ENCODE measurements at regions not wholly inside any gene's neighbourhood (a gene's known extent, or its start where the extent isn't known, plus 50 kb on each side); places are given as distances from the start of the nearest gene placed in this dataset.

GRCh38 chr3:72001758-72002157 lies 216.8 kb upstream of the PROK2 start:
- no CpG with 5 or more reads among the region's 3 CpGs for WGBS (ENCODE audit: extremely low coverage, insufficient coverage, low lambda C conversion rate)
- Histone ChIP-seq H3K23ac (ENCODE audit: low read length) (no peak overlapping the region), H2AK5ac (ENCODE audit: low read length) (no peak overlapping the region), H2BK5ac (ENCODE audit: low read length) (no peak overlapping the region), H3K4me1 (ENCODE audit: control insufficient read depth, low read depth, low read length) (peaks cover 10% of the 10 kb centered on the region), H3K4me2 (ENCODE audit: low read length) (no peak overlapping the region), H3K9ac (ENCODE audit: low read length) (no peak overlapping the region), H3K27me3 (ENCODE audit: insufficient read depth, low read length, poor library complexity) (no peaks in the 10 kb centered on the region), H3K79me1 (ENCODE audit: low read length) (no peaks in the 10 kb centered on the region), H3K4ac (ENCODE audit: low read depth, low read length) (no peak overlapping the region), H3K36me3 (ENCODE audit: control insufficient read depth, insufficient read depth, low read length) (no peaks in the 10 kb centered on the region), H4K8ac (ENCODE audit: low read depth, low read length) (no peak overlapping the region), H2BK15ac (replicated peaks; ENCODE audit: low read depth) (no peak overlapping the region), H3K27ac (ENCODE audit: low read depth, low read length) (no peak overlapping the region), H3K56ac (ENCODE audit: low read length) (no peak overlapping the region), H3K4me3 (ENCODE audit: low read length) (no peak overlapping the region), H2BK120ac (ENCODE audit: low read depth, low read length) (no peak overlapping the region), H4K5ac (ENCODE audit: low read length) (no peak overlapping the region), H3K18ac (ENCODE audit: low read length) (no peak overlapping the region), H3K79me2 (ENCODE audit: control insufficient read depth, insufficient read depth, low read length) (no peaks in the 10 kb centered on the region)
- no peak for DNase-seq

- no peak overlapping the region for H2AK5ac ChIP-seq (ENCODE audit: low read length)
- no peak overlapping the region for H3K4me3 ChIP-seq (ENCODE audit: low read length)
- no peak overlapping the region for H3K18ac ChIP-seq (ENCODE audit: low read length)
- H4K5ac ChIP-seq (ENCODE audit: low read length): no peak overlapping the region
- H3K4me2 ChIP-seq (ENCODE audit: low read length): no peak overlapping the region
- H3K9ac ChIP-seq (ENCODE audit: low read length): no peak overlapping the region
- H3K79me1 ChIP-seq (ENCODE audit: low read length): no peaks in the 10 kb centered on the region
- no peak overlapping the region for H3K4ac ChIP-seq (ENCODE audit: low read depth, low read length)
- no peak overlapping the region for H2BK120ac ChIP-seq (ENCODE audit: low read depth, low read length)
- DNase-seq: no peak
- WGBS (ENCODE audit: extremely low coverage, insufficient coverage, low lambda C conversion rate): no CpG with 5 or more reads among the region's 3 CpGs
- H3K79me2 ChIP-seq (ENCODE audit: control insufficient read depth, insufficient read depth, low read length): no peaks in the 10 kb centered on the region
- no peak overlapping the region for H3K27ac ChIP-seq (ENCODE audit: low read depth, low read length)
- no peak overlapping the region for H2BK15ac ChIP-seq (replicated peaks; ENCODE audit: low read depth)
- no peaks in the 10 kb centered on the region for H3K36me3 ChIP-seq (ENCODE audit: control insufficient read depth, insufficient read depth, low read length)
- no peak overlapping the region for H3K23ac ChIP-seq (ENCODE audit: low read length)
- peaks cover 6% of the 10 kb centered on the region for H3K4me1 ChIP-seq (ENCODE audit: control insufficient read depth, low read depth, low read length)
- no peak overlapping the region for H2BK5ac ChIP-seq (ENCODE audit: low read length)
- no peak overlapping the region for H4K8ac ChIP-seq (ENCODE audit: low read depth, low read length)
- no peaks in the 10 kb centered on the region for H3K27me3 ChIP-seq (ENCODE audit: insufficient read depth, low read length, poor library complexity)
- no peak overlapping the region for H3K56ac ChIP-seq (ENCODE audit: low read length)
These were observed 214.2 kb upstream of the PROK2 start for GRCh38 chr3:71998995-71999673.

GRCh38 chr3:71997066-71997653 lies 212.2 kb upstream of the PROK2 start:
- no peak overlapping the region for H3K4ac ChIP-seq (ENCODE audit: low read depth, low read length)
- H2BK120ac ChIP-seq (ENCODE audit: low read depth, low read length): no peak overlapping the region
- H3K56ac ChIP-seq (ENCODE audit: low read length): no peak overlapping the region
- H2BK15ac ChIP-seq (replicated peaks; ENCODE audit: low read depth): no peak overlapping the region
- H2BK5ac ChIP-seq (ENCODE audit: low read length): no peak overlapping the region
- no peaks in the 10 kb centered on the region for H3K36me3 ChIP-seq (ENCODE audit: control insufficient read depth, insufficient read depth, low read length)
- H4K5ac ChIP-seq (ENCODE audit: low read length): no peak overlapping the region
- no peak overlapping the region for H3K23ac ChIP-seq (ENCODE audit: low read length)
- H3K4me3 ChIP-seq (ENCODE audit: low read length): no peak overlapping the region
- H3K4me2 ChIP-seq (ENCODE audit: low read length): no peak overlapping the region
- H4K8ac ChIP-seq (ENCODE audit: low read depth, low read length): no peak overlapping the region
- DNase-seq: no peak
- no peak overlapping the region for H2AK5ac ChIP-seq (ENCODE audit: low read length)
- H3K79me1 ChIP-seq (ENCODE audit: low read length): no peaks in the 10 kb centered on the region
- no peaks in the 10 kb centered on the region for H3K27me3 ChIP-seq (ENCODE audit: insufficient read depth, low read length, poor library complexity)
- no peaks in the 10 kb centered on the region for H3K4me1 ChIP-seq (ENCODE audit: control insufficient read depth, low read depth, low read length)
- no CpG with 5 or more reads among the region's 4 CpGs for WGBS (ENCODE audit: extremely low coverage, insufficient coverage, low lambda C conversion rate)
- H3K79me2 ChIP-seq (ENCODE audit: control insufficient read depth, insufficient read depth, low read length): no peaks in the 10 kb centered on the region
- no peak overlapping the region for H3K9ac ChIP-seq (ENCODE audit: low read length)
- H3K27ac ChIP-seq (ENCODE audit: low read depth, low read length): no peak overlapping the region
- no peak overlapping the region for H3K18ac ChIP-seq (ENCODE audit: low read length)

- Histone ChIP-seq H2AK5ac (ENCODE audit: low read length) (no peak overlapping the region), H3K18ac (ENCODE audit: low read length) (no peak overlapping the region), H3K4me3 (ENCODE audit: low read length) (no peak overlapping the region), H4K8ac (ENCODE audit: low read depth, low read length) (no peak overlapping the region), H3K23ac (ENCODE audit: low read length) (no peak overlapping the region), H3K4ac (ENCODE audit: low read depth, low read length) (no peak overlapping the region), H3K56ac (ENCODE audit: low read length) (no peak overlapping the region), H3K27ac (ENCODE audit: low read depth, low read length) (no peak overlapping the region), H2BK15ac (replicated peaks; ENCODE audit: low read depth) (no peak overlapping the region), H3K36me3 (ENCODE audit: control insufficient read depth, insufficient read depth, low read length) (no peaks in the 10 kb centered on the region), H3K4me1 (ENCODE audit: control insufficient read depth, low read depth, low read length) (no peaks in the 10 kb centered on the region), H3K9ac (ENCODE audit: low read length) (no peak overlapping the region), H4K5ac (ENCODE audit: low read length) (no peak overlapping the region), H3K4me2 (ENCODE audit: low read length) (no peak overlapping the region), H3K27me3 (ENCODE audit: insufficient read depth, low read length, poor library complexity) (no peaks in the 10 kb centered on the region), H2BK5ac (ENCODE audit: low read length) (no peak overlapping the region), H3K79me2 (ENCODE audit: control insufficient read depth, insufficient read depth, low read length) (no peaks in the 10 kb centered on the region), H2BK120ac (ENCODE audit: low read depth, low read length) (no peak overlapping the region), H3K79me1 (ENCODE audit: low read length) (no peaks in the 10 kb centered on the region)
- DNase-seq: no peak
- no CpG with 5 or more reads among the region's 3 CpGs for WGBS (ENCODE audit: extremely low coverage, insufficient coverage, low lambda C conversion rate)
These were observed 210.0 kb upstream of the PROK2 start for GRCh38 chr3:71994906-71995305.

GRCh38 chr3:71994203-71994602 lies 209.3 kb upstream of the PROK2 start:
- Histone ChIP-seq H3K56ac (ENCODE audit: low read length) (peak overlapping the region; percentile 3), H3K4me2 (ENCODE audit: low read length) (no peak overlapping the region), H4K8ac (ENCODE audit: low read depth, low read length) (no peak overlapping the region), H3K23ac (ENCODE audit: low read length) (no peak overlapping the region), H3K4me3 (ENCODE audit: low read length) (no peak overlapping the region), H3K79me1 (ENCODE audit: low read length) (no peaks in the 10 kb centered on the region), H4K5ac (ENCODE audit: low read length) (no peak overlapping the region), H3K79me2 (ENCODE audit: control insufficient read depth, insufficient read depth, low read length) (no peaks in the 10 kb centered on the region), H2AK5ac (ENCODE audit: low read length) (no peak overlapping the region), H3K18ac (ENCODE audit: low read length) (no peak overlapping the region), H2BK5ac (ENCODE audit: low read length) (no peak overlapping the region), H3K4ac (ENCODE audit: low read depth, low read length) (no peak overlapping the region), H2BK15ac (replicated peaks; ENCODE audit: low read depth) (no peak overlapping the region), H3K36me3 (ENCODE audit: control insufficient read depth, insufficient read depth, low read length) (no peaks in the 10 kb centered on the region), H2BK120ac (ENCODE audit: low read depth, low read length) (no peak overlapping the region), H3K4me1 (ENCODE audit: control insufficient read depth, low read depth, low read length) (no peaks in the 10 kb centered on the region), H3K27ac (ENCODE audit: low read depth, low read length) (no peak overlapping the region), H3K9ac (ENCODE audit: low read length) (no peak overlapping the region), H3K27me3 (ENCODE audit: insufficient read depth, low read length, poor library complexity) (no peaks in the 10 kb centered on the region)
- WGBS (ENCODE audit: extremely low coverage, insufficient coverage, low lambda C conversion rate): no CpG with 5 or more reads among the region's 8 CpGs
- DNase-seq: no peak

GRCh38 chr3:71991681-71992080 lies 206.7 kb upstream of the PROK2 start:
- no peak overlapping the region for H3K18ac ChIP-seq (ENCODE audit: low read length)
- H4K5ac ChIP-seq (ENCODE audit: low read length): no peak overlapping the region
- H3K27ac ChIP-seq (ENCODE audit: low read depth, low read length): no peak overlapping the region
- H3K79me2 ChIP-seq (ENCODE audit: control insufficient read depth, insufficient read depth, low read length): no peaks in the 10 kb centered on the region
- no peak overlapping the region for H3K4me3 ChIP-seq (ENCODE audit: low read length)
- DNase-seq: no peak
- H3K9ac ChIP-seq (ENCODE audit: low read length): no peak overlapping the region
- no peak overlapping the region for H3K4me2 ChIP-seq (ENCODE audit: low read length)
- H3K56ac ChIP-seq (ENCODE audit: low read length): no peak overlapping the region
- H3K4ac ChIP-seq (ENCODE audit: low read depth, low read length): no peak overlapping the region
- no peak overlapping the region for H2BK120ac ChIP-seq (ENCODE audit: low read depth, low read length)
- no peaks in the 10 kb centered on the region for H3K36me3 ChIP-seq (ENCODE audit: control insufficient read depth, insufficient read depth, low read length)
- no peaks in the 10 kb centered on the region for H3K79me1 ChIP-seq (ENCODE audit: low read length)
- no peak overlapping the region for H2BK15ac ChIP-seq (replicated peaks; ENCODE audit: low read depth)
- H2BK5ac ChIP-seq (ENCODE audit: low read length): no peak overlapping the region
- no peak overlapping the region for H3K23ac ChIP-seq (ENCODE audit: low read length)
- no peaks in the 10 kb centered on the region for H3K4me1 ChIP-seq (ENCODE audit: control insufficient read depth, low read depth, low read length)
- no peak overlapping the region for H2AK5ac ChIP-seq (ENCODE audit: low read length)
- no CpG with 5 or more reads among the region's 2 CpGs for WGBS (ENCODE audit: extremely low coverage, insufficient coverage, low lambda C conversion rate)
- H4K8ac ChIP-seq (ENCODE audit: low read depth, low read length): no peak overlapping the region
- no peaks in the 10 kb centered on the region for H3K27me3 ChIP-seq (ENCODE audit: insufficient read depth, low read length, poor library complexity)

All from mesendoderm (in vitro differentiated cells).